HG02763 (cell line): ENCODE measurements at regions not wholly inside any gene's neighbourhood (a gene's known extent, or its start where the extent isn't known, plus 50 kb on each side); places are given as distances from the start of the nearest gene placed in this dataset.
"Not testable (repeated sequence)": the region's sequence is repeated elsewhere in the genome, so short reads cannot be mapped to it uniquely, and the experiment has no call there.

Source experiments
- ATAC-seq: cut with Tn5 transposase; IDR thresholded peaks from one replicate; pipeline ENCODE4 v1.9.1; 2021; ENCODE audit warnings: mild to moderate bottlenecking, moderate library complexity; ENCODE audit not compliant: unreplicated experiment

DNA sequence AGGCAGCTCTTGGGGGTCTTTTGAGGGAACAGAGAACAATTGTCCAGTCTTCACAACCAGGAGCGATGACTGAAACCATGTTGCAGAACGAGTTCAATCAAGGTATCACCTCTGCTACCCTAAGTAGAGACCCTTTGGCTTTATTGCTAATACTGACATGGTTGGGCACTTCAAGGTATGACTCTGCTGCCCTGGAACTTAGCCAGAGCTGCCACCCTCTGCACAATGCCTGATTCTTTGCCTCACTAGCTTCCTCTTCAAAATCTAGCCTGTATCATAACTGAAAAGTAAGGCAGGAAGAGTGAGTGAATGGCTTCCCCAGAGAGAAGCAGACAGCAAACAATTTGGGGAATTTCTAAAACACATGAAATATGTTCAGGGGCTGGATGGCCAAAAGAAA is 592.7 kb upstream of the NRSN1 start:
- ATAC-seq, result no peak

DNA sequence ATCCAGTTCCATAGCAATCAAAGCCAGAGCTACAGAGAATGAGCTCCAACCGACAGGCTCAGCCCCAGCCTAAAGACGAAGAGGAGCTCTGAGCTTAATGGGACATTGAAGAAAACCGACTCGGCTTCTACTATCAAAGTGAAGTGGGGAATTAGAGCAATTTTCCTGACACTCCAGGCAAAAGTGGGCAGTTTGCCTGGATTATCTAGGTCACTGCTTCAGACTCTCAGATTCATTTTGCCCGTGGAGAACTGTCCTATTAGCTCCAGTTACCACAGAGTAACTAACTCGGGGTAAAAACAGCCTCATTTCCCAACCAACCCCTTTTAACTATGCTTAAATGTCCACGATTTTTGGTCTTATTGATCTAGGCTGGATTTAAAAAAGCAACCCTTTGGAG is 592.1 kb upstream of the NRSN1 start:
- no peak for ATAC-seq

DNA sequence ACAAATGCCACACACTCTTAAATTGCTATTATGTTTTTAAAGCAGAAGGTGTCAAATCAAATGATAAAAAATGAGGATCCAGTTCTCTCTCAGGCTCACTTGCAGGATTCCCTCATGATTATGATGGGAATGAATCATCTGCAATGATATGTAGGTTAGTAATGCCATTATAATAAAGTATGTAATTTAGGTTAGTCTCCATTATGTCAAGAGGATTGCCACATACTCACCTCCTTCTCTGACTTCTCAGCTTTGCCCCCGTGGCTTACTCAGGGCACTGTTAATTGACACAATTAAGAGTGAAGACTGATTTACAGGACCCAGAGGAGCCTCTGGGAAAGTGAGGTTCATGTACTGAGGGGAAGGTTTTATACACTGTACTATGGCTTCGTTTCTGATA is 591.7 kb upstream of the NRSN1 start:
- no peak for ATAC-seq

DNA sequence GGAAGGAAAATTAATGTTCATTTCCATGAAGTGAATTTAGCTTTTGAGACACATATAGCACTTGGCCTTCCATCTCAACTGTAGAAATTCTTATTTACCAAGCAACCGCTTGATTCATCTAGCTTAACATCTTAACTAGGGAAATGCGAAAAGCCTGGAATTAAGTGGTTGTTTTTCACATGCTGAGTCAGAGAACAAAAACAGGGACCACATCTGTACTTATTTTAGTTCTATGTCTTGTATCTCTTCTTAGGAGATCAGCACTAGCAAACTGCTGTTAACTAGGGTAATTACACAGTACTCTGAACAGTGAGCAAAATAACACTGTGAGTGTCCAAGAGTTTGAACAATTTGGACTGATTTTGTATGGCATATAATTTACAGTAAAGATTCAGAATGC is 590.9 kb upstream of the NRSN1 start:
- ATAC-seq, result no peak

DNA sequence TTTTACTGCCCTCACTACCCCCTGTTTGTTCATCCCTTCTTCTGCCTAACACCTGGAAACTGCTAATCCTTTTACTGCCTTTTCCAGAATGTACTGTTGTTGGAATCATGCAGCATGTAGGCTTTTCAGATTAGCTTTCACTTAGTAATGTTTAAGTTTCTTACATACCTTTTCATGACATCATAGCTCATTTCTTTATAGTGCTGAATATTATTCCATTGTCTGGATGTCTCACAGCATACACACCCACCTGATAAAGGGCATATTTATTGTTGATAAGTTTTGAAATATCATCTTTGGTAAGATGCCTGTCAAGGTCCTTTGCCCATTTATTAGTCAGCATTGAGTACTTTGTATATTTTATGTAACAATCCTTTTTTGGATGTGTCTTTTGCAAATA is 588.2 kb upstream of the NRSN1 start:
- no peak for ATAC-seq

DNA sequence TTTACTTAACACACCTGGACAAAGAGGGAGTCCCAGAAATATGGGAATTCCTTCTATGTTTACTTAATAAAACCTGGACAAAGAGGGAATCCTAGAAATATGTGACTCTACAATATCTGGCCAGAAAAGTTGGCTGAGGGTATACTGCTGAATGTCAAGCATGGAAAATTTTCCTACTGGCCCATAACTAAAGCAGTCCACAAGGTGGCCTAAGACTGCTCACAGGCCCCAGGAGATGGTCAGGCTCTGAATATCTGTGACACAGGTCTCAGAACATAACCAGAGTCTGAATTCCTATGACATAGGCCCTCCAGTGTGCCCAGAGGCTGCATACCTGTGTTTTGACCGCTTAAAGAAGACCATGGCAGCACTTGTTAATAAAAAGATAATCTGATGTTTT is 578.2 kb upstream of the NRSN1 start:
- ATAC-seq, result no peak

DNA sequence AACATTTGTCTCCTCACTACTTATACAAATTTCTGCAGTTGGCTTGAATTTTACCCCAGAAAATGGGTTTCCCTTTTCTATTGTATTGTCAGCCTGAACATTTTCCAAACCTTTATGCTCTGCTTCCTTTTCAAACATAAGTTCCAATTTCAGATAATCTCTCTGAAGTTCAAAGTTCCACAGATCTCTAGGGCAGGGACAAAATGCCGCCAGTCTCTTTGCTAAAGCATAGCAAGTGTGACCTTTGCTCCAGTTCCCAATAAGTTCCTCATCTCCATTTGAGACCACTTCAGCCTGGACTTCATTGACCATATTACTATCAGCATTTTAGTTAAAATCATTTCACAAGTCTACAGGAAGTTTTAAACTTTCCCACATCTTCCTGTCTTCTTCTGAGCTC is 571.1 kb upstream of the NRSN1 start:
- ATAC-seq, result not testable (repeated sequence)

DNA sequence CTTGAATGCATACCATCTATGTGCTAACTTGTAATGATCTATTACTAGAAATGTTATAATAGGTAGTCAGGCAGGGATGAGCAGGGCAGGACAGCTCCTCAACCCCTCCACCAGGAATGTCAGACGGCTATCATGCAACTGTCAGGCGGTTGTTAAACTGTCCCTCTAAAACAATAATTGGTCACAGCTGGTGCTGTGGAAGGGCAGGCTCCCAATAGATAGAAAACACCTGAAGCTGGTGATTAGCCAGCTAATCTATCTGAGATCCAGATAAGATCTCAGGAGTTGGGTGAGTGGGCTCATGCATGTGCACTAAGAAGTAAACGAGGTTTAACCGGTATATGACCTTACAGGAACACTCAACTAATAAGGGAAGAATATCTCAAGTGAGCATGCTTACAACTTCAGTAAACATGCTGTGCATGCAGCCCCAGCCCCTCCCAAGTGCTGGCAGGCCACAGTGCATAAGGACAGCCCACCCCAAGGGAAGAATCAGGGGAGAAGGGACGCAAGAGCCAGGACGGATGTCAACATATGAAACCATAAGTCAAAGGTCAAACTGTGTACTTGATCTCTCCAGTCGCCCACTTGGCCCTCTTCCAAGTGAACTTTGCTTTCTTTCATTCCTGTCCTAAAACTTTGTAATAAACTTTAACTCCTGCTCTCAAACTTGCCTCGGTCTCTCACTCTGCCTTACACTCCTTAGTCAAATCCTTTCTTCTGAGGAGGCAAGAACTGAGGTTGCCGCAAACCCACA is 566.2 kb upstream of the NRSN1 start:
- ATAC-seq, result no peak

DNA sequence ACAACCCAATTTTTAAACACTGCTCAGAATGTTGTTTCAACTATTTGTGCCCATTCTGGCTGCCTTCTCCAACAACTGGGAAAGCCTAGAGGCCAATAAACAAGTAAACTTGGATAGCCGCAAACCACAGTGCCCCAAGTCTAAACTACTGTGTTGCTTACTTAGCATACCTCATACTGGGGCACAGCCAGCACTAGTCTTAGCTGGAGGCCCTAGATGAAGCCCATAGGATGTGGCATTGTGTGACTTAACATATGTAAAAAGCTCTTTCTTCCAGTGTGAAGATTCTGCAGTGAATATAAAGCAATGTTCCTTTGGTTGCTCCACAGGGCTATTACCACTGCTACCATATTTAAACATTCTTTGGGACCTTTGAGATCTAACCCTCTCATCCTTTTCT is 564.3 kb upstream of the NRSN1 start:
- no peak for ATAC-seq

DNA sequence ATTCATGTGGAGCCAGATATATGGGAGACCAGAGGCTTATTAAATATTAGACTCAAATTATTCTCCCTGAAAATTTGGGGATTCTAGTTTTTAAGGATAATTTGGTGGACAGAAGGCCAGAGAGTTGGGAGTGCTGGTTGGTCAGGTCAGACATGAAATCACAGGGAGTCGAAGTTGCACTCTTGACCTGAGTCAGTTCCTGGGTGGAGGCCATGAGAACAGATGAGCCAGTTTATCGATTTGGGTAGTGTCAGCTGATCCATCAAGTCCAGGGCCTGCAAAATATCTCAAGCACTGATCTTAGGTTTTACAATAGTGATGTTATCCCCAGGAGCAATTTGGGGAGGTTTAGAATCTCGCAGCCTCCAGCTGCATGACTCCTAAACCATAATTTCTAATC is 563.5 kb upstream of the NRSN1 start:
- ATAC-seq, result no peak

DNA sequence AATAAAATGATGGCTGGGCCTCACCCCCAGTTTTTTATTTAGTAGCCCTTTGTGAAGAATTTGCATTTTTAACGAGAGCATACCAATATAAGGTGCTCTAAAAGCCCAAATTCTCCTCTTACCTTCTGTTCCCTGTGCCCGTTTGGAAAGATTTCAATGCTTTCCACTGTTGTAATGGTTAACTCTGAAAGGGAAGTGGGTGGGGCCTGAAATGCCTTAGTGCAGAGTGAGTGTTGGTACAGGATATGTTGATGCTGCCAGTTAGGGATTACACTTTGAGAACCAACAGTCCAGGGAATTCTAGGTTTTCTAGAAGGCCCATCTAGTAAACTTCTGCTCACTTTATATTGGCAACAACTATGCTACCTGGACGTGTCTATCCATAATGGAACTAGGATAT is 562.7 kb upstream of the NRSN1 start:
- no peak for ATAC-seq

DNA sequence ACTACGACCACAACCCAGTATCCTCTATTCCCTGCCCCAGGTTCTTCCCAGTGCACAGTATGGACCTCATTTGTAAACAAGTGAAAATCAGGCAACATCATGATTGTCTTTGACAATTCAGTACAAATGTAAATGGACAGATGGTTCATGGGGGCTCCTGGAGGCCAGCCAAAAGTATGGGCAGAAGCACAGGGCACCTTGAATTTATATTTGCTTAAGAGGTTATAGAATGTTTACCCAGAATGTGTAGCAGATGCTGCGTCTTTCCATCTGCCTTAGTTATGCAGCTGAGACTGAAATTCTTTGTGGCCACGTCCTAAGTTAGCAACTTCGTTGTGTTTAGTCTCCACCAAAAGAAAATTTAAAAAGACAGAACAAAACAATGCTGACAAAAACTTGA is 559.6 kb upstream of the NRSN1 start:
- no peak for ATAC-seq

DNA sequence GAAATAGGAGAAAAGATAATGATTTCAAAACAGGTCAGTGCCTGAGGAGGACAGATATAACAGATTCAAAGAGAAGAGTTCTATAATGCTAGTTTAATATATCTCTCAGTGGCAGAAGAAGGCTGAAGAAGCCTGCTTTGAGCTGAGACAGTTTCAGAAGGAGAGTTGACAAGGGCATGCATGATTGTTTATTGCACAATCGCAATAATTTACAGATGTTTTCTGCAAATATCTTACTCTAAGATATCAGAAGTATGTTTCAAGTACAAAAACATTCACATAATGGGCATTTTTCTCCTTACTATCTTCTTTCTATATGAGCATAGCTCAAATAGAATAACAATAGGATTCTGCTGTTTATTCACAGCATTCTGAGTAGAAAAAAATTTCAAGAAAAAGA is 557.7 kb upstream of the NRSN1 start:
- no peak for ATAC-seq

DNA sequence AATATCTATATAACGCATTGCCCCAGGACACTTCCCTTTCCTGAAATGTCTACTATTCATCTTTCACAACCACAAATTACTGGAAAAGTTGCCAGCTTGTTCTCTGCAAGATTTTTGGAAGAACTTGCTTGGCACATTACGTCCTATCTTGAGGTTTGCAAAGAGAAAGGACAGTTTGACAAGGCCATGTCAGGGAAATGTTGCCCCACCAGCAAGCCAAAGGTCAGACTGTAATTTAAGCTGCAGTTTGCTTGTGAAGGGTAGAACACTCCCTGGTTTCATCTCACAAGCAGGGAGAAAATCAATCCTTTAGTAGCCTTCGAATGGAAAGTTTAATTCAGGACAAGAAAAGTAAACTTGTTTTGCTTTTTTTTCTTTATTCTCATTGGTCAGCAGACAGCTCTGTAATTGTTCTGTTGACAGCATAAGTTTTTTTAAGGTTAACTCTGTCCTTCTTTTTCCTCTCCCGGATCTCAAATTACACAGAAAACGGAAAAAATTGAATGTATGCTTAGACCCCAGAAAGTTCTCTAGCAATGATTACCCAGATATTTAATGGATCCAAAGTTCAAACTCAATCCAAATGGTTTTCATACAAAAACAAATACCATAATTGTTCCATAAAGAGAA is 541.8 kb upstream of the NRSN1 start:
- ATAC-seq, result no peak

DNA sequence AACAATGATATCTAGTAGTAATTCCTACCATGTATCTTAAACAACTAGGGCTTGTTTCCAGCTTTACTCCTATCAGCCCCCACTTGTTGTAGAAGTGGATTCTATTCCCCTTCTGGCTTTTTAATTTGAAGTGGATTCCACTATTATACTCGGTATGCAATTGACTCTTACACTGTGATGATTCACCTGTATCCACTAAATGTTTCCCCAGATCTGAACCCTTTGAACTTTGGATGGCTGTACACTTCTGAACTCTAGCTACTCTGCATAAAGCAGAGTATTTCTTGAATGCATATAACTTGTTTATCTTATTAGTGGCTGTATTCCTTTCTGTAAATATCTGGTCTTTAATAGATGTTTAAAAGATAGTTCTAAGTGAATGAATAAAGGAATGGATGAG is 538.4 kb upstream of the NRSN1 start:
- ATAC-seq, result no peak

DNA sequence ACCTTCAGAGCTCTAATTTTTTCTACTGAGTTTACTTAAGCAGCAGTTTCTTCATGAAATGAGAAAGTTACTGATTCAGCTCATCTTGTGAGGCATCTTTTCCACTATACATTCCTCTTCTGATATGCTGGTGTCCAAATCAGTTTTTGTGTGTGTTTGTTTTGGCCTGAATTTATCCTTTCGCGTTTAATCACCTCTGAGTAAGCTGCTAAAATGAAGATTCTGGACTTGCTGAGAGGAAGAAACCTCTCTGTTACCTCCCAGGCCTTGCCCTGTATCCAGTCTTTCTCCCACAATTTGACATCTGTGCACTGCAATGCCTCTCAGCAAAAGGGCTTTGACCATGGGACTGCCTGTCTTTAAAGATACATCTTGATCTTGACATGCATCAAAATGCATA is 536.2 kb upstream of the NRSN1 start:
- no peak for ATAC-seq

DNA sequence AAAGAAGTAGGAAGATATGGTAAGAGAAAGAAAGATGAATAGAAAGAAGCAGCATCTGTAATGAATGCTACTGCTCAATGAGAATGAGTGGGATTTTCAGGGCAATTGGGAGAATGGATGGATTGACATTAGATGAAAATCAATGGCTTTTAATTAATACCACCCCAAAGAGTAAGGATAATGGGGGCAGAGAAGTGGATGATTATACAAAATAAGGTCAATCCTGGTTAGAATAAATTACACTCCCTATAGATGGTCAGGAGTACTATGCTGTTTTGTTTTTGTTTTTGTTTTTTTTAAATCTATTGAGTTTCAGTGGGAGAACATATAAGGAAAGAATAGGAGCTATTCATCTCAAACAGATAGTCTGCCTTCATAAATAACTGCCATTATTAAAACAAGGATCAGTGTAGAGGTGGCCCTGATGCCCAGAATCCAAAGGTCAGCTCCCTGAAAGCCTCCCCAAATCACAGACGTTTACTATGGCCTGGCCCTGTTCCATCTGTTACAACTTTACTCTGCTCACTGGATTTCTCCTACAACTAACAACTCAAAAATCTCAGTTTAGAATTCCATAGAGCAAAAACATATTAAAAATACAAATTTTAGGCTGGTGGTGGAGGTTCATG is 535.4 kb upstream of the NRSN1 start:
- ATAC-seq, result no peak

DNA sequence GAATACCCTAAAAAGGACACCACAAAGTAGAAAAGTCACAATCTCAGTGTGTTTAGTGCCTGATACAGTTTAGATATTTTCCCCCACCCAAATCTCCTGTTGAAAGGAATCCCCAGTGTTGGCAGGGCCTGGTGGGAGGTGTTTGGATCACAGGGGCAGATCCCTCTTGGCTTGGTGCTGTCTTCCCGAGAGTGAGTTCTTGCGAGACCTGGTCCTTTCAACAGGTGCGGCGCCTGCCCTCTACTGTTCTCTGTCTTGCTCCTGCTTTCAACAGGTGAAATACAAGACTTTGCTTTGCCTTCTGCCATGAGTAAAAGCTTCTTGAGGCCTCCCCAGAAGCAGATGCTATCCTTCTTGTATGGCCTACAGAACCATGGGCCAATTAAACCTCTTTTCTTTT is 534.3 kb upstream of the NRSN1 start:
- ATAC-seq, result no peak

DNA sequence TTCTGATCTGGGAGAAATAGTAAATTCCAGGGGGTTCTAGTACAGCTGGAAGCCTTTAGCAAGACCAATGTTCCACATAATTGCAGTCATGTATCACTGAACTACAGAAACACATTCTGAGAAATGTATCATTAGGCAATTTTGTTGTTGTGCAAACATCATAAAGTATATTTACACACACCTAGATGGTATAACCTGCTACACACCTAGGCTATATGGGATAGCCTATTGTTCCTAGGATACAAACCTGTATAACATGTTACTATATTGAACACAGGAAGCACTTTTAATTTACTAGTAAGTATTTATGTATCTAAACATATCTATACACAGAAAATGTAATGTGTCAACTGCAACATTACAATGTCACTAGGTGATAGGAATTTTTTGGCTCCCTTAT is 525.9 kb upstream of the NRSN1 start:
- no peak for ATAC-seq

DNA sequence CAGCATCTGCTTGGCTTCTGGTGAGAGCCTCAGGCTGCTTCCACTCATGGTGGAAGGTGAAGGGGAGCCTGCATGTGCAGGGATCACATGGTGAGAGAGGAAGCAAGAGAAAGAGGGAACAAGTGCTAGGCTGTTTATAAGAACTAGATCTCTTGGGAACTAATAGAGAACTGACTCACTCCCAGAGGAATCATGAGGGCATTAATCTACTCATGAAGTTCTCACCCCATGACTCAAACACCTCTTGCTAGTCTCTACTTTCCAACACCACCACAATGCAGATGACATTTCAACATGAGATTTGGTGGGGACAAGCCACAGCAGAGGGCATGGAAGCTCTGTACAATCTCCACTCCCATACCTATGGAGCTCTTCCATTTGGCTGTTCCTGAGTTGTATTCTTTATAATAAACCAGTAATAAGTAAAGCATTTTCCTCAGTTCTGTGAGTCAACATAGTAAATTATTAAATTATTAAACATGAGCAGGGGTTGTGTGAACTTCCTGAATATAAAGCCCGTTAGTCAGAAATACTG is 524.1 kb upstream of the NRSN1 start:
- ATAC-seq, result no peak

DNA sequence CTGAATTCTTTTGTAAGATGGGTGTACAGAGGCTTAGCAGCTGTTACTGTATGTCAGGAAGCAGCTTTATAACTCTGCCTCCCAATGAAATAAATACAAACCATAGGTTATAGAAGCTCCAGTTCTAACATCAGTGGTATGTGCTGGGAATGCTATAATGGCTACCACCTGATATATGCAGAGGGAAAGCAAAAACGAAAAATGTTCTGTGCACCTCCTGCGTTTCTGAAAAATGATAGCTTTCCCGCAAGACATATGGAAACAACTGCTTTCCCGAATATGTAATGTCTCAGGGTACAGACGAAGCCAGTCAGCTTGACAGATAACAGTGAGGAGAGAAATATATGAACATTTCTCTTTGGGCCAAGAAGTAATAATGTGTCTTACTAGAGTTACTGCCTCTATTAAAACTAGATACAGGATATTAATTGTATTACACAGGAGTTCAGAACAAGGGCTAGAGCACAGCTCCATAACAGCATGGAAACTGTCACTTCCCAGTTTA is 517.0 kb upstream of the NRSN1 start:
- no peak for ATAC-seq

DNA sequence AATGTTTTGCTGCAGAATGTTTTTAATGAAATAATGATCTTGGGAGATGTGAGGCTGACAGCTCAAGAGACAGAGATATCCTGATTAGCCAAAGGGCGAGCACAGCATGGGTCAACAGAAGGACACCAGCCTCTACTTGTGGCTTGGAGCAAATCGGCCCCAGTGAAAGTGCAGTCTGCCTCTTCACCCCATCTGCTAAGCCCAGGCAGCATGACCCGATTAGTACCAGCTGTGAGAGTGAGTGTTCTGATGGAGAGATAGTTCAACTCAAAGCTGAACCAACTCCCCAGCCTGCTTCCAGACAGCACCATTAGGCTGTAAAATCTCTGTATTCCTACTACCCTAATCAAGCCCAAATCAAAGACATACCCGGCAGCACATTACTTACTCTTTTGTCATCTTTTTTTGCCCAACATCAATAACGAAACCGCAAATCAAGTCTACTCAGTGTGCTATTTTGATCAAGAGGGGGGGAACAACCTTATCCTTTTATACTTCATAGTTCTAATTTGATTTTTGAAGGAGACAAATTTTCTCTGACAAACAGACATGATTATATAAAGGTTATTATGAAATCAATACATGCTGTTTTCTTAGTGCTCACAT is 514.1 kb upstream of the NRSN1 start:
- ATAC-seq, result no peak
